ENCODE measurements at regions not wholly inside any gene's neighbourhood (a gene's known extent, or its start where the extent isn't known, plus 50 kb on each side); places are given as distances from the start of the nearest gene placed in this dataset.

- no peak overlapping the region for H3K4me3 ChIP-seq
- TF ChIP-seq, protein P1, sequence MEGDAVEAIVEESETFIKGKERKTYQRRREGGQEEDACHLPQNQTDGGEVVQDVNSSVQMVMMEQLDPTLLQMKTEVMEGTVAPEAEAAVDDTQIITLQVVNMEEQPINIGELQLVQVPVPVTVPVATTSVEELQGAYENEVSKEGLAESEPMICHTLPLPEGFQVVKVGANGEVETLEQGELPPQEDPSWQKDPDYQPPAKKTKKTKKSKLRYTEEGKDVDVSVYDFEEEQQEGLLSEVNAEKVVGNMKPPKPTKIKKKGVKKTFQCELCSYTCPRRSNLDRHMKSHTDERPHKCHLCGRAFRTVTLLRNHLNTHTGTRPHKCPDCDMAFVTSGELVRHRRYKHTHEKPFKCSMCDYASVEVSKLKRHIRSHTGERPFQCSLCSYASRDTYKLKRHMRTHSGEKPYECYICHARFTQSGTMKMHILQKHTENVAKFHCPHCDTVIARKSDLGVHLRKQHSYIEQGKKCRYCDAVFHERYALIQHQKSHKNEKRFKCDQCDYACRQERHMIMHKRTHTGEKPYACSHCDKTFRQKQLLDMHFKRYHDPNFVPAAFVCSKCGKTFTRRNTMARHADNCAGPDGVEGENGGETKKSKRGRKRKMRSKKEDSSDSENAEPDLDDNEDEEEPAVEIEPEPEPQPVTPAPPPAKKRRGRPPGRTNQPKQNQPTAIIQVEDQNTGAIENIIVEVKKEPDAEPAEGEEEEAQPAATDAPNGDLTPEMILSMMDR (IDR thresholded peaks at IDR 0.05): no peak
- intact Hi-C loops (cut with DNase I): no loop called here
Measured at GRCh38 chr12:19008102-19008501, 121.4 kb upstream of the PLEKHA5 start.

GRCh38 chr12:19010087-19010486, 119.4 kb upstream of the PLEKHA5 start:
- no peak overlapping the region for H3K27ac ChIP-seq
- H3K4me1 ChIP-seq: no peaks in the 10 kb centered on the region
- no peak for DNase-seq (ENCODE audit: low spot score in 2 of 2)
- H3K4me3 ChIP-seq: no peak overlapping the region
- no peaks in the 10 kb centered on the region for H3K27me3 ChIP-seq
- intact Hi-C loops (cut with DNase I): no loop called here
- H3K36me3 ChIP-seq: no peaks in the 10 kb centered on the region
- TF ChIP-seq, protein P1 (IDR thresholded peaks at IDR 0.05): no peak
- H3K9me3 ChIP-seq: no peaks in the 10 kb centered on the region

More at GRCh38 chr12:19008102-19008501, 121.4 kb upstream of the PLEKHA5 start:
- Histone ChIP-seq H3K4me1 (no peaks in the 10 kb centered on the region), H3K9me3 (no peaks in the 10 kb centered on the region), H3K36me3 (no peaks in the 10 kb centered on the region), H3K27ac (no peak overlapping the region), H3K27me3 (no peaks in the 10 kb centered on the region)
- no peak for DNase-seq (ENCODE audit: low spot score in 2 of 2)

GRCh38 chr12:19010726-19011125, 118.8 kb upstream of the PLEKHA5 start:
- no peaks in the 10 kb centered on the region for H3K27me3 ChIP-seq
- H3K36me3 ChIP-seq: no peaks in the 10 kb centered on the region
- no peaks in the 10 kb centered on the region for H3K9me3 ChIP-seq
- H3K27ac ChIP-seq: no peak overlapping the region
- intact Hi-C loops (cut with DNase I): no loop called here
- H3K4me1 ChIP-seq: no peaks in the 10 kb centered on the region
- no peak for DNase-seq (ENCODE audit: low spot score in 2 of 2)
- TF ChIP-seq, protein P1 (IDR thresholded peaks at IDR 0.05): no peak
- no peak overlapping the region for H3K4me3 ChIP-seq

DNA sequence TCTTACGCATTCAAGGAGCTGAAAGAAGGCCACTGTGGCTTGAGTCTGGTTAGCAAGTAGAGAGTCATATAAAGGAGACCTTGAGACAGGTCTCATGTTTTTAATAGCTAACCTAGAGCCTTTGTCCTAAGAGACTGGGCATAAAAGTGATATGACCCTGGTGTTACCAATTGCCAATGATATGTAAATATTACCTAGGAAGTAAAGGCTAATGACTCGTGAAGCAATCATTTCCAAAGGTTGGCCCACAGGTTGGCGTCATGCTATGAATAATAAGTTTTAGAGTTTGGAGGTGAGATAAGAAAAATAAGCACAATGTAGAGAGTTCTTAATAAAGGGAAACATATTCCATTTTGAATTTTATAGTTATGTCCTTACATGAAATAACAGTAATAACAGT, 116.6 kb upstream of the PLEKHA5 start:
- Histone ChIP-seq H3K4me1 (no peaks in the 10 kb centered on the region), H3K27me3 (no peaks in the 10 kb centered on the region), H3K9me3 (no peaks in the 10 kb centered on the region), H3K27ac (no peak overlapping the region), H3K36me3 (no peaks in the 10 kb centered on the region), H3K4me3 (no peak overlapping the region)
- intact Hi-C loops (cut with DNase I): no loop called here
- no peak for DNase-seq (ENCODE audit: low spot score in 2 of 2)
- TF ChIP-seq, protein P1 (IDR thresholded peaks at IDR 0.05): no peak

DNA sequence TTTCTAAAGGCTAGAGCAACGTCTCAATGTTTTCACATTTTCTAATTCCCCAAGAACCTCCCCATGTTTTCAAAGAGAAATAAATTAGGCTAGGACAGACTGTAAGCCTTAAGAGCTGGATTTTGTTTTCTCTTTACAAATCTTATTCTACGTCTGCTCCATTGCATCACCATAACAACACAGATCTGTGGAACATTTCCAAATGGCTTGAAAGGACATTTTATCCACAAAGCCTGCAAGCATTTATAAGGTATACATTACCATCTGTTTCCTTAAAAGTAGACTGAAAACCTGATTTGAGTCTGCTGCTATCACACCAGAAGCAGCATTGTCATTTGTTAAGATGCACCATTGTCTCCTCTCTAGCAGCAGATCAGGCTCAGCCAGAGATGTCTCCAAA, 115.3 kb upstream of the PLEKHA5 start:
- H3K27ac ChIP-seq: no peak overlapping the region

More for the DNA sequence above, 115.3 kb upstream of the PLEKHA5 start:
- intact Hi-C loops (cut with DNase I): no loop called here
- Histone ChIP-seq H3K36me3 (no peaks in the 10 kb centered on the region), H3K9me3 (no peaks in the 10 kb centered on the region), H3K4me1 (no peaks in the 10 kb centered on the region), H3K4me3 (no peak overlapping the region), H3K27me3 (no peaks in the 10 kb centered on the region)
- no peak for DNase-seq (ENCODE audit: low spot score in 2 of 2)
- TF ChIP-seq, protein P1 (IDR thresholded peaks at IDR 0.05): no peak
